Brain microvascular endothelial cell (primary cell): ENCODE measurements at regions not wholly inside any gene's neighbourhood (a gene's known extent, or its start where the extent isn't known, plus 50 kb on each side); places are given as distances from the start of the nearest gene placed in this dataset.
A peak's percentile ranks its signal among the peaks of the same experiment; 100 is the strongest.

Experiments used
- DNase-seq: peaks from one replicate; pipeline ENCODE4 v3.0.0-alpha.2; 2020
- H3K27ac ChIP-seq: fragments of 250-450 bp; sonication (Bioruptor Pico); 2 replicates; pipeline ENCODE4 v1.5.1; 2020; ENCODE audit warnings: mild to moderate bottlenecking, moderate library complexity
- H3K27me3 ChIP-seq: fragments of 250-450 bp; sonication (Bioruptor Pico); replicated peaks from 2 replicates; pipeline ENCODE4 v1.5.1; 2020; ENCODE audit warnings: mild to moderate bottlenecking
- H3K36me3 ChIP-seq: fragments of 250-450 bp; sonication (Bioruptor Pico); replicated peaks from 2 replicates; pipeline ENCODE4 v1.5.1; 2020; ENCODE audit warnings: mild to moderate bottlenecking
- H3K4me3 ChIP-seq: 2 replicates; pipeline ENCODE4 v1.5.1; 2011; ENCODE audit warnings: low read depth, mild to moderate bottlenecking, control low read depth, low read length, moderate library complexity
- CTCF ChIP-seq: IDR thresholded peaks from 2 replicates; pipeline ENCODE4 v1.5.1; 2011; ENCODE audit warnings: low read depth, mild to moderate bottlenecking, moderate library complexity, low read length, control low read depth, inconsistent platforms; ENCODE audit errors: missing control alignments
- in situ Hi-C: cut with HindIII; loops from 2 replicates; pipeline ENCODE4 v1.10.0; 2017; ENCODE audit warnings: low sequenced_read_pairs, low pct_ligation_motif_present

DNA sequence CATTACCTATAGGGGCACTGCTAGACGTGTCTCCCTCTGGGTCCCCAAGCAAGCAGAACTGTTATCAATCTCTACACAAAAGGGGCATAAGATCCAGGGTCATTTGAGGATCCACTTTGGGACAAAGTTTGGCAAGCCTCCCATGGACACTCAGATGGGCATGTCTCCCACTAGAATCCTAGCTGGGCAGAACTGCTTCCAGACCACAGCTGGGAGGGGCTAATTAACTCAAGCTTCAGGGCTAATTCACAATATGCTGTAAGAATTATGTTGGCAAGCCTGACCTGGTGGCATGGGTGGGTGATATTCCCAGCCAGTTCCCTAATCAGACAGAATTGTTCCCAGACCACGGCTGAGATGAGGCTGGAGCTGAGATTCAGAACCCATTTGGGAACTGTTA is 738.4 kb upstream of the FZD8 start:
- in situ Hi-C loops, result no loop called here
- no peak for TF ChIP-seq CTCF
- no peak for DNase-seq

GRCh38 chr10:36375107-36375506 is 733.0 kb upstream of the FZD8 start:
- in situ Hi-C loops, result no loop called here
- Histone ChIP-seq H3K4me3 (no peak overlapping the region), H3K27ac (no peak overlapping the region), H3K36me3 (no peaks in the 10 kb centered on the region), H3K27me3 (no peaks in the 10 kb centered on the region)
- no peak for DNase-seq
- no peak for TF ChIP-seq CTCF

More for the DNA sequence above, 738.4 kb upstream of the FZD8 start:
- Histone ChIP-seq H3K4me3 (no peak overlapping the region), H3K27me3 (no peaks in the 10 kb centered on the region), H3K27ac (no peak overlapping the region), H3K36me3 (no peaks in the 10 kb centered on the region)

GRCh38 chr10:36373424-36374096 is 731.5 kb upstream of the FZD8 start:
- no peak for DNase-seq
- Histone ChIP-seq H3K27me3 (no peaks in the 10 kb centered on the region), H3K27ac (no peak overlapping the region), H3K36me3 (no peaks in the 10 kb centered on the region), H3K4me3 (no peak overlapping the region)
- in situ Hi-C loops, result no loop called here
- no peak for TF ChIP-seq CTCF

GRCh38 chr10:36367362-36367761 is 725.3 kb upstream of the FZD8 start:
- no peak for DNase-seq
- Histone ChIP-seq H3K36me3 (no peaks in the 10 kb centered on the region), H3K4me3 (no peak overlapping the region), H3K27me3 (no peaks in the 10 kb centered on the region), H3K27ac (no peak overlapping the region)
- no peak for TF ChIP-seq CTCF
- in situ Hi-C loops, result no loop called here

- in situ Hi-C loops, result no loop called here
- no peak for TF ChIP-seq CTCF
- peak; percentile 9 for DNase-seq
Measured at GRCh38 chr10:36366843-36367242, 724.7 kb upstream of the FZD8 start.

GRCh38 chr10:36366065-36366464 is 724.0 kb upstream of the FZD8 start:
- Histone ChIP-seq H3K27ac (no peak overlapping the region), H3K36me3 (no peaks in the 10 kb centered on the region), H3K4me3 (no peak overlapping the region), H3K27me3 (no peaks in the 10 kb centered on the region)
- in situ Hi-C loops, result no loop called here
- DNase-seq, result no peak
- TF ChIP-seq CTCF, result no peak

More at GRCh38 chr10:36366843-36367242, 724.7 kb upstream of the FZD8 start:
- H3K27me3 ChIP-seq, result no peaks in the 10 kb centered on the region
- H3K36me3 ChIP-seq, result no peaks in the 10 kb centered on the region
- no peak overlapping the region for H3K27ac ChIP-seq
- H3K4me3 ChIP-seq, result no peak overlapping the region
